Stomach (tissue), 8 donors: ENCODE measurements at regions not wholly inside any gene's neighbourhood (a gene's known extent, or its start where the extent isn't known, plus 50 kb on each side); places are given as distances from the start of the nearest gene placed in this dataset.

Experiments
- DNase-seq, 2 donors: peaks; one replicate each; pipeline versions ENCODE4 v3.0.0 to v3.0.0-alpha.2; 2013 to 2019
- H3K27ac ChIP-seq, 5 donors: fragments of 200-600 bp in 4 of 5; sonication (generic) in 4 of 5; one replicate each; pipeline ENCODE4 v1.5.1; 2013 to 2019; ENCODE audit warnings: mild to moderate bottlenecking in 1 of 5, moderate library complexity in 1 of 5
- H3K27me3 ChIP-seq, 3 donors: fragments of 200-600 bp; sonication (generic); one replicate each; pipeline ENCODE4 v1.5.1; 2017 to 2019; ENCODE audit warnings: mixed run types in 1 of 3
- H3K36me3 ChIP-seq, 4 donors: fragments of 200-600 bp; sonication (generic); 1 replicate in 3 of 4; 2 replicates in 1 of 4; pipeline ENCODE4 v1.5.1; 2016 to 2019
- H3K4me1 ChIP-seq, 4 donors: fragments of 200-600 bp; sonication (generic); one replicate each; pipeline ENCODE4 v1.5.1; 2016 to 2019
- H3K4me3 ChIP-seq, 4 donors: fragments of 200-600 bp; sonication (generic) in 3 of 4; one replicate each; pipeline ENCODE4 v1.5.1; 2016 to 2019; ENCODE audit warnings: mild to moderate bottlenecking in 1 of 4
- H3K9me3 ChIP-seq, 4 donors: fragments of 200-600 bp; sonication (generic); one replicate each; pipeline ENCODE4 v1.5.1; 2016 to 2019
- CTCF ChIP-seq, 7 experiments: fragments of 450-650 bp in 4 of 7; fragments of 200-600 bp in 3 of 7; sonication (generic) in 3 of 7; IDR thresholded peaks; one replicate each; pipeline ENCODE4 v1.5.1; 2016 to 2019; ENCODE audit warnings: antibody characterized with exemption in 7 of 7, control low read depth in 2 of 7, mild to moderate bottlenecking in 1 of 7
- EP300 ChIP-seq: sonication (generic); formaldehyde crosslinking; IDR thresholded peaks from one replicate; pipeline ENCODE4 v1.6.1; 2017; ENCODE audit warnings: antibody characterized with exemption
- POLR2A ChIP-seq, 4 donors: fragments of 450-650 bp; IDR thresholded peaks; one replicate each; pipeline ENCODE4 v1.6.1; 2016; ENCODE audit warnings: antibody characterized with exemption in 4 of 4, control low read depth in 2 of 4, mild to moderate bottlenecking in 1 of 4, moderate library complexity in 1 of 4
- POLR2AphosphoS5 ChIP-seq, 3 donors: sonication (generic); formaldehyde crosslinking; IDR thresholded peaks; one replicate each; pipeline ENCODE4 v1.6.1; 2016; ENCODE audit warnings: antibody characterized with exemption in 3 of 3
- WGBS, 5 donors: extraction: QIAGEN DNeasy Blood & Tissue Kit in 3 of 5; methylation state at CpG; one replicate each; pipeline versions ENCODE4 v1.1.5 to v1.1.7; 2013 to 2018; 5-methylcytosine and 5-hydroxymethylcytosine counted together
- intact Hi-C: fragments of 100-400 bp; cut with DNase I; formaldehyde crosslinking; loops from one replicate; pipeline ENCODE4 v1.15.1; 2023; ENCODE audit warnings: low total_unique reads
- donor health status: healthy with polysubstance abuse.
- donor health status: Bipolar disorder and iron deficiency.
- donor health status: healthy.

- H3K4me1 ChIP-seq, result no peaks in the 10 kb centered on the region
- TF ChIP-seq CTCF (IDR thresholded peaks at IDR 0.05), result no peak
- no peak for TF ChIP-seq POLR2AphosphoS5 (IDR thresholded peaks at IDR 0.05)
- H3K4me3 ChIP-seq, result no peak overlapping the region
- H3K9me3 ChIP-seq, result peaks cover 0 to 12% (median 2%) of the 10 kb centered on the region in 4 donors
- H3K27ac ChIP-seq, result no peak overlapping the region
- peaks cover 0 to 5% (median 0%) of the 10 kb centered on the region in 3 donors for H3K27me3 ChIP-seq
- intact Hi-C loops, result no loop called here
- no peaks in the 10 kb centered on the region for H3K36me3 ChIP-seq
- 48 to 72% (median 66%) methylated on average over 3 of the region's 3 CpGs for WGBS, 5 donors
- DNase-seq, result peak in 1 of 2 donors; percentile 20
Observed at GRCh38 chr11:71331631-71332030, 79.3 kb upstream of the SHANK2 start.

GRCh38 chr11:71330996-71331395 is 78.6 kb upstream of the SHANK2 start:
- H3K4me1 ChIP-seq, result no peaks in the 10 kb centered on the region
- H3K4me3 ChIP-seq, result no peak overlapping the region
- intact Hi-C loops, result no loop called here
- 86 to 94% (median 92%) methylated on average over 2 to 3 of the region's 3 CpGs for WGBS, 5 donors
- H3K27me3 ChIP-seq, result peaks cover 0 to 5% (median 0%) of the 10 kb centered on the region in 3 donors
- DNase-seq, result peak in 1 of 2 donors; percentile 11
- TF ChIP-seq CTCF (IDR thresholded peaks at IDR 0.05), result no peak
- TF ChIP-seq POLR2A (IDR thresholded peaks at IDR 0.05), result no peak
- TF ChIP-seq POLR2AphosphoS5 (IDR thresholded peaks at IDR 0.05), result no peak
- no peak for TF ChIP-seq EP300
- H3K9me3 ChIP-seq, result peaks cover 0 to 12% (median 2%) of the 10 kb centered on the region in 4 donors
- H3K27ac ChIP-seq, result no peak overlapping the region
- H3K36me3 ChIP-seq, result no peaks in the 10 kb centered on the region

- intact Hi-C loops, result no loop called here
- Histone ChIP-seq H3K27ac (no peak overlapping the region), H3K36me3 (no peaks in the 10 kb centered on the region), H3K27me3 (peaks cover 0 to 5% (median 0%) of the 10 kb centered on the region in 3 donors), H3K4me3 (no peak overlapping the region), H3K9me3 (peaks cover 0 to 12% (median 2%) of the 10 kb centered on the region in 4 donors), H3K4me1 (no peaks in the 10 kb centered on the region)
- TF ChIP-seq POLR2AphosphoS5 (IDR thresholded peaks at IDR 0.05), result no peak
- TF ChIP-seq POLR2A (IDR thresholded peaks at IDR 0.05), result no peak
- DNase-seq, result peak in 1 of 2 donors; percentile 19
- WGBS, 5 donors, result 74 to 90% (median 87%) methylated on average over 10 of the region's 10 CpGs
Observed at GRCh38 chr11:71330349-71330748, 78.0 kb upstream of the SHANK2 start.

GRCh38 chr11:71329786-71330185 is 77.4 kb upstream of the SHANK2 start:
- H3K36me3 ChIP-seq, result no peaks in the 10 kb centered on the region
- TF ChIP-seq POLR2AphosphoS5 (IDR thresholded peaks at IDR 0.05) (no peak), POLR2A (IDR thresholded peaks at IDR 0.05) (no peak), CTCF (IDR thresholded peaks at IDR 0.05) (no peak), EP300 (no peak)
- peaks cover 0 to 5% (median 0%) of the 10 kb centered on the region in 3 donors for H3K27me3 ChIP-seq
- no peak overlapping the region for H3K4me3 ChIP-seq
- H3K4me1 ChIP-seq, result no peaks in the 10 kb centered on the region
- H3K27ac ChIP-seq, result no peak overlapping the region
- DNase-seq, result peak in 1 of 2 donors; percentile 7
- intact Hi-C loops, result no loop called here
- WGBS, 5 donors, result 79 to 90% (median 87%) methylated on average over 5 of the region's 5 CpGs
- peaks cover 0 to 12% (median 2%) of the 10 kb centered on the region in 4 donors for H3K9me3 ChIP-seq

- 74 to 92% (median 77%) methylated on average over 3 of the region's 3 CpGs for WGBS, 5 donors
- peaks cover 0 to 3% (median 0%) of the 10 kb centered on the region in 3 donors for H3K27me3 ChIP-seq
- peak in 1 of 2 donors; percentile 27 for DNase-seq
- no peak overlapping the region for H3K27ac ChIP-seq
- intact Hi-C loops, result no loop called here
- H3K4me3 ChIP-seq, result no peak overlapping the region
- H3K36me3 ChIP-seq, result no peaks in the 10 kb centered on the region
- H3K9me3 ChIP-seq, result peaks cover 0 to 11% (median 2%) of the 10 kb centered on the region in 4 donors
- H3K4me1 ChIP-seq, result no peaks in the 10 kb centered on the region
- TF ChIP-seq POLR2A (IDR thresholded peaks at IDR 0.05) (no peak), POLR2AphosphoS5 (IDR thresholded peaks at IDR 0.05) (no peak), EP300 (no peak), CTCF (IDR thresholded peaks at IDR 0.05) (no peak)
Observed at GRCh38 chr11:71329165-71329510, 76.8 kb upstream of the SHANK2 start.
